Liver (tissue), 7 donors: ENCODE measurements at regions not wholly inside any gene's neighbourhood (a gene's known extent, or its start where the extent isn't known, plus 50 kb on each side); places are given as distances from the start of the nearest gene placed in this dataset.

Experiments used
- DNase-seq: peaks from one replicate; pipeline ENCODE4 v3.0.0-alpha.2; 2017; ENCODE audit warnings: low spot score
- H3K27ac ChIP-seq, 2 donors: one replicate each; pipeline ENCODE4 v1.7.0; 2013; ENCODE audit warnings: inconsistent platforms in 2 of 2, low read length in 2 of 2, control low read depth in 1 of 2, low read depth in 1 of 2, mild to moderate bottlenecking in 1 of 2
- H3K27me3 ChIP-seq, 4 donors: one replicate each; pipeline versions ENCODE4 v1.6.1 to v1.7.0; 2013; ENCODE audit warnings: low read length in 3 of 4, inconsistent platforms in 1 of 4, mild to moderate bottlenecking in 1 of 4, moderate library complexity in 1 of 4; ENCODE audit not compliant: control insufficient read depth in 4 of 4, insufficient read depth in 4 of 4
- H3K36me3 ChIP-seq, 4 donors: one replicate each; pipeline versions ENCODE4 v1.6.1 to v1.7.0; 2013; ENCODE audit warnings: low read length in 3 of 4, mild to moderate bottlenecking in 3 of 4, low read depth in 1 of 4, moderate library complexity in 1 of 4; ENCODE audit not compliant: control insufficient read depth in 4 of 4, insufficient read depth in 3 of 4
- H3K4me1 ChIP-seq, 4 donors: one replicate each; pipeline versions ENCODE4 v1.6.1 to v1.7.0; 2013; ENCODE audit warnings: low read length in 3 of 4, mild to moderate bottlenecking in 3 of 4, moderate library complexity in 1 of 4; ENCODE audit not compliant: control insufficient read depth in 4 of 4, insufficient read depth in 4 of 4
- H3K4me3 ChIP-seq, 3 donors: one replicate each; pipeline versions ENCODE4 v1.6.1 to v1.7.0; 2013; ENCODE audit warnings: low read length in 3 of 3, control low read depth in 1 of 3, low read depth in 1 of 3, mild to moderate bottlenecking in 1 of 3
- H3K9ac ChIP-seq, 2 donors: one replicate each; pipeline ENCODE4 v1.7.0; 2013; ENCODE audit warnings: low read length in 2 of 2, mild to moderate bottlenecking in 2 of 2, moderate library complexity in 2 of 2, control low read depth in 1 of 2, low read depth in 1 of 2
- H3K9me3 ChIP-seq, 4 donors: one replicate each; pipeline versions ENCODE4 v1.6.1 to v1.7.0; 2013; ENCODE audit warnings: low read length in 3 of 4; ENCODE audit not compliant: control insufficient read depth in 4 of 4
- EGR1 ChIP-seq, 2 donors: IDR thresholded peaks; 2 replicates each; pipeline ENCODE4 v1.6.1; 2016 to 2018; ENCODE audit warnings: antibody characterized with exemption in 2 of 2, low read depth in 2 of 2
- FOXA1 ChIP-seq: IDR thresholded peaks from 2 replicates; pipeline ENCODE4 v1.6.1; 2016; ENCODE audit warnings: antibody characterized with exemption
- FOXA2 ChIP-seq: IDR thresholded peaks from 2 replicates; pipeline ENCODE4 v1.6.1; 2016; ENCODE audit warnings: antibody characterized with exemption
- GABPA ChIP-seq, 2 donors: IDR thresholded peaks in 1 of 2; conservative IDR thresholded peaks in 1 of 2; 2 replicates each; pipeline ENCODE4 v1.6.1; 2016; ENCODE audit warnings: antibody characterized with exemption in 2 of 2, mild to moderate bottlenecking in 1 of 2, moderate library complexity in 1 of 2
- HNF4A ChIP-seq, 2 donors: conservative IDR thresholded peaks; 2 replicates each; pipeline ENCODE4 v1.6.1; 2016; ENCODE audit warnings: antibody characterized with exemption in 2 of 2, mild to moderate bottlenecking in 2 of 2
- HNF4G ChIP-seq: IDR thresholded peaks from 2 replicates; pipeline ENCODE4 v1.6.1; 2016; ENCODE audit warnings: antibody characterized with exemption
- JUND ChIP-seq, 2 donors: IDR thresholded peaks; 2 replicates each; pipeline ENCODE4 v1.6.1; 2016; ENCODE audit warnings: antibody characterized with exemption in 2 of 2
- NR2F2 ChIP-seq: IDR thresholded peaks from 2 replicates; pipeline ENCODE4 v1.6.1; 2016; ENCODE audit warnings: antibody characterized with exemption
- RAD21 ChIP-seq, 2 donors: IDR thresholded peaks; 2 replicates each; pipeline ENCODE4 v1.6.1; 2016; ENCODE audit warnings: antibody characterized with exemption in 2 of 2, mild to moderate bottlenecking in 2 of 2
- RXRA ChIP-seq, 2 donors: IDR thresholded peaks; 2 replicates each; pipeline ENCODE4 v1.6.1; 2017 to 2018; ENCODE audit warnings: antibody characterized with exemption in 2 of 2, mild to moderate bottlenecking in 1 of 2
- SP1 ChIP-seq: IDR thresholded peaks from 2 replicates; pipeline ENCODE4 v1.6.1; 2018; ENCODE audit warnings: antibody characterized with exemption, mild to moderate bottlenecking
- TAF1 ChIP-seq: conservative IDR thresholded peaks from 2 replicates; pipeline ENCODE4 v1.6.1; 2016; ENCODE audit warnings: antibody characterized with exemption, mild to moderate bottlenecking
- YY1 ChIP-seq: IDR thresholded peaks from 2 replicates; pipeline ENCODE4 v1.6.1; 2016; ENCODE audit warnings: antibody characterized with exemption, mild to moderate bottlenecking
- TF ChIP-seq, protein P1 (sequence below): IDR thresholded peaks from 2 replicates; pipeline ENCODE4 v1.6.1; 2016; ENCODE audit warnings: antibody characterized with exemption
- TF ChIP-seq, protein P2 (sequence below): IDR thresholded peaks from 2 replicates; pipeline ENCODE4 v1.6.1; 2016; ENCODE audit warnings: antibody characterized with exemption
- TF ChIP-seq, protein P3 (sequence below): fragments of 150-350 bp; IDR thresholded peaks from 2 replicates; pipeline ENCODE4 v1.5.1; 2017; ENCODE audit warnings: improper control_type of control experiment, low read depth, low read length; ENCODE audit not compliant: missing input control
- TF ChIP-seq, protein P4 (sequence below): IDR thresholded peaks from 2 replicates; pipeline ENCODE4 v1.6.1; 2016; ENCODE audit warnings: antibody characterized with exemption, mild to moderate bottlenecking
- TF ChIP-seq, protein P5 (sequence below): IDR thresholded peaks from 2 replicates; pipeline ENCODE4 v1.6.1; 2016; ENCODE audit warnings: antibody characterized with exemption
- donor health status: healthy.
- donor health status: healthy.
- donor health status: healthy.
- donor health status: healthy.

DNA sequence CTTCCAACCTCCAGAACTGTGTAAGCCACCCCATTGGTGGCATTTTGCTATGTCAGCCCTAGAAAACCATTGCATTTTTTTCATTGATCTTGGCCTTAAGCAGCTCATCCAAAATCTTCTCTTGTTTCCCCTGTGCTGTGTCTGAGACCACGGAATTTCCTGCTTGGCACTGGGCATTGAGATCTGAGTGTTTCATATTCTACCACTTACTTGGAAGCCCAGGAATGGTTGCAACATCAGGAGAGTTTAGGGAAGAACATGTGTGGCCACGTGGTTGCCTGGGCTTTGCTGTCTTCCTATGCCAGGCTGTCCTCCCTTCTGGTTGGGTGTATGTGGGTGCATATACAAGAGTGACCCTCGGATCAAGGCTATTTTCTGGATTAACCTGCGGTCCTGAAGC, 139.3 kb upstream of the PMEPA1 start (continued):
- TF ChIP-seq, protein P1, sequence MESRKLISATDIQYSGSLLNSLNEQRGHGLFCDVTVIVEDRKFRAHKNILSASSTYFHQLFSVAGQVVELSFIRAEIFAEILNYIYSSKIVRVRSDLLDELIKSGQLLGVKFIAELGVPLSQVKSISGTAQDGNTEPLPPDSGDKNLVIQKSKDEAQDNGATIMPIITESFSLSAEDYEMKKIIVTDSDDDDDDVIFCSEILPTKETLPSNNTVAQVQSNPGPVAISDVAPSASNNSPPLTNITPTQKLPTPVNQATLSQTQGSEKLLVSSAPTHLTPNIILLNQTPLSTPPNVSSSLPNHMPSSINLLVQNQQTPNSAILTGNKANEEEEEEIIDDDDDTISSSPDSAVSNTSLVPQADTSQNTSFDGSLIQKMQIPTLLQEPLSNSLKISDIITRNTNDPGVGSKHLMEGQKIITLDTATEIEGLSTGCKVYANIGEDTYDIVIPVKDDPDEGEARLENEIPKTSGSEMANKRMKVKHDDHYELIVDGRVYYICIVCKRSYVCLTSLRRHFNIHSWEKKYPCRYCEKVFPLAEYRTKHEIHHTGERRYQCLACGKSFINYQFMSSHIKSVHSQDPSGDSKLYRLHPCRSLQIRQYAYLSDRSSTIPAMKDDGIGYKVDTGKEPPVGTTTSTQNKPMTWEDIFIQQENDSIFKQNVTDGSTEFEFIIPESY, result no peak
- TF ChIP-seq FOXA1 (no peak), RXRA (IDR thresholded peaks at IDR 0.05) (no peak), RAD21 (IDR thresholded peaks at IDR 0.05) (no peak), FOXA2 (no peak)
- TF ChIP-seq, protein P2, sequence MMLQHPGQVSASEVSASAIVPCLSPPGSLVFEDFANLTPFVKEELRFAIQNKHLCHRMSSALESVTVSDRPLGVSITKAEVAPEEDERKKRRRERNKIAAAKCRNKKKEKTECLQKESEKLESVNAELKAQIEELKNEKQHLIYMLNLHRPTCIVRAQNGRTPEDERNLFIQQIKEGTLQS, result no peak

DNA sequence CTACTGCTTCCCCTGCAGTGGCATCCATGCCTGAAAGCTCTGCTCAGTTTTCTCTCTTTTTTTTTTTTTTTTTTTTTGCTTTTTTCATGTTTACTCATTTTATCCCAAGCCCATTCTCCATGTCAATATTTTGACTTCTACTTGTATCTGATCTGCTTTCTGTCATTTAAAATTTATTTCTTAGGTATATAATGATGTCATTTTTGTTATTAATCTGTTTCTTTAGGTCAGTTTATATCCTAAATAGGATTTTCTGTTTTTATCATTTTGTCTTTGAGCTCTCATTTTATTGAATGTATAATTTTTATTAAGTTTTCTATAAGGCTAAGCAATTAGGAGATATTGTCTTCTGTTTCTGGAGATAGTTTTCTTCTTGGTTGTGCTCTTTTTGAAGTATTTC, 138.5 kb upstream of the PMEPA1 start:
- TF ChIP-seq JUND (IDR thresholded peaks at IDR 0.05) (no peak), EGR1 (IDR thresholded peaks at IDR 0.05; ENCODE audit: low read depth in 2 of 2) (no peak), HNF4A (conservative IDR thresholded peaks at IDR 0.05) (no peak), SP1 (no peak), FOXA1 (no peak), RAD21 (IDR thresholded peaks at IDR 0.05) (no peak), NR2F2 (no peak), TAF1 (no peak), FOXA2 (no peak), HNF4G (no peak), RXRA (IDR thresholded peaks at IDR 0.05) (no peak), GABPA (IDR thresholded peaks at IDR 0.05 in 1 of 2, conservative IDR thresholded peaks at IDR 0.05 in 1 of 2) (no peak), YY1 (no peak)
- TF ChIP-seq, protein P3, sequence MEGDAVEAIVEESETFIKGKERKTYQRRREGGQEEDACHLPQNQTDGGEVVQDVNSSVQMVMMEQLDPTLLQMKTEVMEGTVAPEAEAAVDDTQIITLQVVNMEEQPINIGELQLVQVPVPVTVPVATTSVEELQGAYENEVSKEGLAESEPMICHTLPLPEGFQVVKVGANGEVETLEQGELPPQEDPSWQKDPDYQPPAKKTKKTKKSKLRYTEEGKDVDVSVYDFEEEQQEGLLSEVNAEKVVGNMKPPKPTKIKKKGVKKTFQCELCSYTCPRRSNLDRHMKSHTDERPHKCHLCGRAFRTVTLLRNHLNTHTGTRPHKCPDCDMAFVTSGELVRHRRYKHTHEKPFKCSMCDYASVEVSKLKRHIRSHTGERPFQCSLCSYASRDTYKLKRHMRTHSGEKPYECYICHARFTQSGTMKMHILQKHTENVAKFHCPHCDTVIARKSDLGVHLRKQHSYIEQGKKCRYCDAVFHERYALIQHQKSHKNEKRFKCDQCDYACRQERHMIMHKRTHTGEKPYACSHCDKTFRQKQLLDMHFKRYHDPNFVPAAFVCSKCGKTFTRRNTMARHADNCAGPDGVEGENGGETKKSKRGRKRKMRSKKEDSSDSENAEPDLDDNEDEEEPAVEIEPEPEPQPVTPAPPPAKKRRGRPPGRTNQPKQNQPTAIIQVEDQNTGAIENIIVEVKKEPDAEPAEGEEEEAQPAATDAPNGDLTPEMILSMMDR, result no peak
- TF ChIP-seq, protein P1, result no peak
- TF ChIP-seq, protein P4, sequence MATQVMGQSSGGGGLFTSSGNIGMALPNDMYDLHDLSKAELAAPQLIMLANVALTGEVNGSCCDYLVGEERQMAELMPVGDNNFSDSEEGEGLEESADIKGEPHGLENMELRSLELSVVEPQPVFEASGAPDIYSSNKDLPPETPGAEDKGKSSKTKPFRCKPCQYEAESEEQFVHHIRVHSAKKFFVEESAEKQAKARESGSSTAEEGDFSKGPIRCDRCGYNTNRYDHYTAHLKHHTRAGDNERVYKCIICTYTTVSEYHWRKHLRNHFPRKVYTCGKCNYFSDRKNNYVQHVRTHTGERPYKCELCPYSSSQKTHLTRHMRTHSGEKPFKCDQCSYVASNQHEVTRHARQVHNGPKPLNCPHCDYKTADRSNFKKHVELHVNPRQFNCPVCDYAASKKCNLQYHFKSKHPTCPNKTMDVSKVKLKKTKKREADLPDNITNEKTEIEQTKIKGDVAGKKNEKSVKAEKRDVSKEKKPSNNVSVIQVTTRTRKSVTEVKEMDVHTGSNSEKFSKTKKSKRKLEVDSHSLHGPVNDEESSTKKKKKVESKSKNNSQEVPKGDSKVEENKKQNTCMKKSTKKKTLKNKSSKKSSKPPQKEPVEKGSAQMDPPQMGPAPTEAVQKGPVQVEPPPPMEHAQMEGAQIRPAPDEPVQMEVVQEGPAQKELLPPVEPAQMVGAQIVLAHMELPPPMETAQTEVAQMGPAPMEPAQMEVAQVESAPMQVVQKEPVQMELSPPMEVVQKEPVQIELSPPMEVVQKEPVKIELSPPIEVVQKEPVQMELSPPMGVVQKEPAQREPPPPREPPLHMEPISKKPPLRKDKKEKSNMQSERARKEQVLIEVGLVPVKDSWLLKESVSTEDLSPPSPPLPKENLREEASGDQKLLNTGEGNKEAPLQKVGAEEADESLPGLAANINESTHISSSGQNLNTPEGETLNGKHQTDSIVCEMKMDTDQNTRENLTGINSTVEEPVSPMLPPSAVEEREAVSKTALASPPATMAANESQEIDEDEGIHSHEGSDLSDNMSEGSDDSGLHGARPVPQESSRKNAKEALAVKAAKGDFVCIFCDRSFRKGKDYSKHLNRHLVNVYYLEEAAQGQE, result no peak
- TF ChIP-seq, protein P5, sequence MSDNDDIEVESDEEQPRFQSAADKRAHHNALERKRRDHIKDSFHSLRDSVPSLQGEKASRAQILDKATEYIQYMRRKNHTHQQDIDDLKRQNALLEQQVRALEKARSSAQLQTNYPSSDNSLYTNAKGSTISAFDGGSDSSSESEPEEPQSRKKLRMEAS, result no peak
- TF ChIP-seq, protein P2, result no peak
- H3K4me1 ChIP-seq, result no peaks in the 10 kb centered on the region
- H3K27me3 ChIP-seq, result peaks cover 0 to under 1% (median 0%) of the 10 kb centered on the region in 4 donors
- H3K9me3 ChIP-seq, result no peaks in the 10 kb centered on the region
- H3K27ac ChIP-seq, result no peak overlapping the region
- no peaks in the 10 kb centered on the region for H3K36me3 ChIP-seq
- H3K4me3 ChIP-seq, result no peak overlapping the region
- DNase-seq, result no peak
- no peak overlapping the region for H3K9ac ChIP-seq
